ENCODE measurements at regions not wholly inside any gene's neighbourhood (a gene's known extent, or its start where the extent isn't known, plus 50 kb on each side); places are given as distances from the start of the nearest gene placed in this dataset.
"Not testable (repeated sequence)": the region's sequence is repeated elsewhere in the genome, so short reads cannot be mapped to it uniquely, and the experiment has no call there.

DNA sequence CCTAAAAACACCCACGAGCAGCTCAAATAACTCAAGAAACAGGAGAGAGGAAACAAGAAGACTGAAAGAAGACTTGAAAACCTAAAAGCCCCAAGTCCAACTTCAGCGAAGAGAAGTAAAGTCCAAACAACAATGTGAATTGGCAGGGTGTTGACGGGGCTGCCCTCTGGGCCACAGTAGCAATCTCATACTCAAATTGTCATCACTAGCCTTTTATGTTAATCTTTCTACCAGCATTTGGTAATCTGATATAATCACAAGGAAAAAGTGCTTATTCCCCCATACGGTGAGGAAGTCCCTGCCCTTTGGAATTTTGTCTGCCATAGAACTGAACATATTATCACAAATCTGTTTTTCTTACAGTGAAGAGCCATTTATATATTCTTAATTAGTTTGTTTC is 51.5 kb upstream of the IFNE start:
- DNase-seq = no peak

DNA sequence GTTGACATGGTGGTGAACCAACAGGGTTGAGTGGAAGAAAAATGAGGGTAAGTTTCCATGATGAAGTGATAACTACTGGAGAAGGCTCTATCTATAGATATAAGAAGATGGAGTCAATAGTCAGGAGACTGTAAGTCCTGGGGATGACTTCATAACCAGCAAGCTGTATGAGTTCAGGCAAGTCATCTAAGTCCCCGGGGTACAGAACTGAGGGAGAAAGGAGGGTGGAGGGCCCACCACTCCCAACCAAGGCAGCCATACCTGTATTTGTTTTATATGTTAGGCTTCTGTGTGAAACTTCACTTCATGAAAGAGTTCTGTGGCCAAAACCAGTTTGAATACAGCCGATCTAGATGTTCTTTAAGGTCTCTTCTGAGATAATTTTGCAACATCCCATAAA is 53.3 kb upstream of the IFNE start:
- no peak for DNase-seq

DNA sequence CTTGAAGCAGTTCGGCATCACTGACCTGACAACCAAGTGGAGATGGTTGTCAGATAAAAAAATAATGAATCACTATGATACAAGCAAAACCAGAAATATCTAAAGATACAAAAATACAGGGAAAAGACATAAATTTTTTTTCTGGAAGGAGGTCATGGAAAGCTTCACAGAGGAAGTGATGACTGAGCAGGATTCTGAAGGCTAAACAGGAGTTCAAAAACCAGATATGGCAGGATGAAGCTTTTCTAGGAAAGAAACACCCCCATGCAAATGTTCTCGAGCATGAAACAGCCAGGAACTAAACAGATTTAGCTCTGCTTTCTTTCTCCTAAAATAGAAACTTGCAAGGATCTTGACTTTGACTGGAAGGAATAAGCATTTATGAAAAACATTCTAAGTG is 60.7 kb upstream of the IFNE start:
- no peak for DNase-seq

DNA sequence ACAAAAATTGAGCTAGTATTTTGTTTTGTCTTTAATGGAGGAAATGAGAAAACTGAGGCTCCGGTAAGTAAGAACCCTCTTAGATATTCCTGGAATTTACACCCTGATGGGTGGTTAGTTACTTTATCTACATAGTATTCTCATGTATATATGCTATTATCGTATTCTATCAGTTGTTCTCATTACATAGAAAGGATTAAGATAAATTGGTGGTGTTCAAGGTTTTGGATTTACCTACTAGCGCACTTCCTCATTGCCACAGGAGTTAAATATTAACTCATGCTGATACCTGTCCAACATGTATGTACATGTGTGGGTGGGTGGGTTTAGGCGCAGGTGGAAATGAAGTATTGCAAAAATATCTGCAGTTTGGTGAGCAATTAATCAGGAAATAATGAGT is 61.1 kb upstream of the IFNE start:
- no peak for DNase-seq

DNA sequence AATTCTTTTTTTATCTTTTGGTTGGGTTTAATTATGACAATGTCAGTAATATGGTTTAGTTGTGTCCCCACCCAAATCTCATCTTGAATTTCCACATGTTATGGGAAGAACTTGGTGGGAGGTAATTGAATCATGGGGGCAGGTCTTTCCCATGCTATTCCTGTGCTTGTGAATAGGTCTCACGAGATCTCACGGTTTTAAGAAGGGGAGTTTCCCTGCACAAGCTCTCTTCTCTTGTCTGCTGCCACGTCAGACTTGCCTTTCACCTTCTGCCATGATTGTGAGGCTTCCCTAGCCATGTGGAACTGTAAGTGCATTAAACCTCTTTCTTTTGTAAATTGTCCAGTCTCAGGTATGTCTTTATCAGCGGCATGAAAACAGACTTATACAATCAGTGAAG is 61.7 kb upstream of the IFNE start:
- DNase-seq = not testable (repeated sequence)

DNA sequence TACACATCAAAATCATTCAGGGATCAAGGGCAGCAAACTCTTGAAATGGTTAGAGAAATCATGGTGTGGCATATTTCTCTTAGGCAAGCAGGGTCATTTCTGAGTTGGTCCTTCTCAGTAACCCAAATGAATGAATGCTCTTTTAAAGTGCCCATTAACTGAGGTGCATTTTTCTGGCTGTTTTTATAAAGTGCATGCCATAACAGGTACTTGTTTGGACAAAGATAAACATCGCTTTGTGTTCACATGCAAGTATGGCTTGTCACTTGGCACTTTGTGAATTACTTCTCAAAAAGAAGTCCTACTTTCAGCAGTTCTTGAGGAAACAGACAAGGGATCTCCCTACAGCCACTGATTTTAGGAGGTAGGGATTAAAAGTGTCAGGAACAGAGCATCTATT is 64.8 kb upstream of the IFNE start:
- DNase-seq = no peak

DNA sequence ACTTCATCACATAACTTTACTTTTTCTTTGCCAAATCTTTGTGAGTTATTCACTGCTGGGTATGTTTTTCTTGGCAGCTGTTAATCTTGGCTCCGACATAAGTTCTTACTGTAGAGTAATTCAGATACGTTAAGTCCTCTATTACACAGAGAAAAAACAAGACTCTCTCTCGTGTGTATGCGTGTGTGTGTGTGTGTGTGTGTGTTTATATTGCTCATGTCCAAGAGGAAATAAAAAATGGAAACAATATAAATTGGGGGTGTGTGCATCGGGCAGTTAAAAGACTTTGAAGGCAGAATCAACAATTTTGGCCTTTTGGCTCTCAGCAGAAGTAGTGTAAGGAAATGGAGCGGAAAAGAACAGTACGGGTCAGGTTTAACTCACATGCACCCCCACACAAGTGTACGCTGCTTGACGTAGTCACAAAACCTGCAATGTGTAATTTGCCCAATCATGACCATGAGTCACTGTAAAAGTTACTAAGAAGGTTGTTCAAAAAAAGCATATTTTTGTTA is 67.2 kb upstream of the IFNE start:
- no peak for DNase-seq

DNA sequence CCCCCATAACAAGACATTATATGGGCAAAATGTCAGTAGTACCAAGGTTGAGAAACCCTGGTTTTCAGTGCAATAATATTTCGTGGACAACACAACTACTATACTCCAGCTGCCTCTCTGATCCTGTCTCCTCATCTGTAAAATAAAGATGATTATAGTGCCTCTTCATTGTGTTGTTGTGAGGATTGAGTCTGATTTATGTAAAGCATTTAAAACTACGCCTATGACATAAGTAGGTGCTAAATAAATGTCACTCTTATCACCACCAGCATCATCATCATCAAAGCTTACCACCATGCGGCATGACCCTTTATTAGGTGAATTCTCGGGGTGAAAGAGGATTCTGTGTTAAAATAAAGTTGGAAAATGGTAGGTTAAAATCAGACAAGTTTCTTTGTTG is 67.8 kb upstream of the IFNE start:
- DNase-seq = no peak

DNA sequence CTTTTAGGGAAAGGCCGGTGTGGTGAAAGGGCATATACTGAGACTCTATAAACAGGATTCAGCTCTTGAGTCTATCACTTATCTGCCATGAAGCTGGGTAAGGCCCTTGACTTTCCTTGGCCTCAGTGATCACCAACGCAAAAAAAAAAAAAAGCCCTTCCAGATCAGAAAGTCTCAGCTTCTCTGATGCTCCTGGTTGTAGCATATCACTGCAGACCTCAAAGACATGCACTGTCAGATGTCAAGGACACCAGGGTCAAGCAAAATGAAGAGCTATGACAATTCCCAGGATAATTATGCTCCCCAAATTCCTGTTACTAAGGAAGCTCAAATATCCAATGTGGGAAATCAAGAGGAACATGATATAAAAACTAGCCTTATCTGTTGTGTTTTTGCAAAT is 68.3 kb upstream of the IFNE start:
- no peak for DNase-seq

DNA sequence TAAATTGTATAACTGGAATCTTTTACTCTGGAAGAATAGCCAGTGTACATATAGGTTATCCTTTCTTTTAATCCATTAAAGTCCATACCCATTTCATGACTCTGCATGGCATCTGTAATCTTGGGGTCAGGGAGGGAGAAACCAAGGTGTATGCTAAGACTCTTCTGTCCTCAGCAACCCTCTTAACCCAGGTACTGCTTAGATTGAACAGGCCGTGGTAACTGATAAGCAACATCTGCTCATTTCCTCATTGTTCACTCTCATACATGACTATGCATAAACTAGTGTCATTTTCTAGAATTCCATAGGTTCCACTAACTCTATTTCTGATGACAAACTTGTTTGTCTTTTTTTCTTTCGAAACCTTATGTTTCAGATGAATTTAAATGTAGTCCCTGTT is 69.3 kb upstream of the IFNE start:
- DNase-seq = no peak

DNA sequence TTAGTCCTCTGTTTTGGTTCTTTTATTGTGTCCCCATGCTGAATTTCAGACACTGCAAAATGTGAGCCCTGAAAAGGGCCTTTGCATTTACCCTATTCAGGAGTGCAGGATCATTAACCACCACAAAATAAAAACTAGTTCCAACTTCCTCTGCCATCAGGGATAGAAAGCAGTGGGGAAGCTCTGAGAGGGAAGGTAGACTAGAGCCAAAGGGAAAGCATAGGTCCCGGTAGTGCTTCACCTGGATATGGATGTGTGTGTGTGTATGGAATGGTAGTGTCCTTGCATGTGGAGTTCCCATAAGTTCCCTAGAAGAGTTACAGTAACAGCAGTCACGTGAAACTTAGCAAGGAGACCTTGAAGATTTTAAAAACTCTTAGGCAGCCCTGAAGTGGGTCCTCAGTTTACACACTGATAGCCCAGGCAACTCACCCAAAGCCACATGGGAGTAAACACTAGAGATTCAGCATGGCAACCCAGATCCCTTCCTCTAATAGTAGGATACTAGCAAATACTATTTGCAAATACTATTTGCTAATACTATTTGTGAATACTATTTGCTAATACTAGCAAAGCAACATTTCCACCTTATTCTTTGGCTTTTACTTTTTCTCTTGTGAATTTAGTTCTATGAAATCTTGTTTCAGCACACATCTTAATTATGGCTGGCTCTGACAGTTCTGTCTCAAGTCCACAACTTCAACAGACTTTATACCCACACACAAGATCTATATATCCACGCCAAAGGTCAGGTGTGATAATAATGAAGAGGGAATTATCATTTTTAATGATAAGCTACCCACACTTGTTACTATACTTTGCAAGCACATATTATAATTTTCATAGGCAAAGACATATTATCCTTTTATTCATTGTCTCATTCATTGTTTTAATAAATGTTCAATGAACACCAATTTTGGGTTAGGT is 70.4 kb upstream of the IFNE start:
- no peak for DNase-seq

DNA sequence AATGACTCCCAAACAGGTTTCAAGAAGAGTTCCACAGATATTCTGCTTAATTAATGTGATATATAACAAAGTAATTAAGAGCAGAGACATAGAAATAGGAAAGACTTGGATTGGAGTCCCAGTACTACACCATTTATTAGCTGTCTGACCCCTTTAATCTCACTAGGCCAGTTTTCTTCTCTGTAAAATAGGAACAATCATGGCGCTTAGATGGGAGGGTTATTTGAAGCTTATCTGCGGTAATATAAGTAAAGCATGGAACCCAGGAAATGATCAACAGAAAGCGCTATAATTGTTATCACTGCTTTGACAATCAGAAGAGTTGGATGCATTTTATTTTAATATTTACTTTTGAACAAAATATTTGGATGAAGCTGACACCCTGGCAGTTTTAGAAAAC is 71.3 kb upstream of the IFNE start:
- no peak for DNase-seq

DNA sequence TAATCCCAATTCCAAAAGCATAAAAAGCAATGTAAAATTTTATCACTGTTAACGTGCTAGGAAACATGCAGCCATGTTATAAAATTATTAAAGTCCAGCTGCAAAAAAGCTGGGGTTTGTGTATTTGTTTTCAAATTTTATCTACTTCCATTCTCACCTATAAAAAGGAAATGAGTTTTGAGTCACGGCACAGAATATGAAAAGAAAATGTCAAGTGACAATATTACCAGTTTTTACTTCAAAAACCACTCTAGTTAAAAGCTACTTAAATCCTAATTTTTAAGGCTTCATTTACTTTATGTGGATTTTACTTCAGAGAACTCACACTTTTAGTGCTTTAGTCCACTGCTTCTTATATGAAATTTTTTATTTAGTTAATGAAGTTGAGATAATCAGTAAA is 72.7 kb upstream of the IFNE start:
- DNase-seq = no peak

DNA sequence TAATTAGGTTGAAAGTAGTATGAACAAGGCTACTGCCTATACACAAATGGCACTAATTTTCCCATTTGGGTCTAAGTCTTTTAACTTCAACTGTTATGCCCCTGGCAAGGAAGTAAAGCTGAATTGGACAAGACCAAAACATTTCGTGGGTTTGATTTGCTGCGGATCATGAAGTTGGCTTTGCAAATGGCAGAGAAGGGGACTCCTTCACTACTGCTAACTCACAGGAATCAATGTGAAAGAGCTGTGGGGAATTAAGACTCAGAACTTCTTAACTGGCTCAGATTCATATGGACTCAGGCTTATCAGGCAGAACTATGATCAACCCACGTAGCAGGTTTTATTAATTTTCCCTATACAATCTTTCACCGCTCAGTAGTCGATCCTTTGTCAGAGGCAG is 73.8 kb upstream of the IFNE start:
- DNase-seq = no peak

DNA sequence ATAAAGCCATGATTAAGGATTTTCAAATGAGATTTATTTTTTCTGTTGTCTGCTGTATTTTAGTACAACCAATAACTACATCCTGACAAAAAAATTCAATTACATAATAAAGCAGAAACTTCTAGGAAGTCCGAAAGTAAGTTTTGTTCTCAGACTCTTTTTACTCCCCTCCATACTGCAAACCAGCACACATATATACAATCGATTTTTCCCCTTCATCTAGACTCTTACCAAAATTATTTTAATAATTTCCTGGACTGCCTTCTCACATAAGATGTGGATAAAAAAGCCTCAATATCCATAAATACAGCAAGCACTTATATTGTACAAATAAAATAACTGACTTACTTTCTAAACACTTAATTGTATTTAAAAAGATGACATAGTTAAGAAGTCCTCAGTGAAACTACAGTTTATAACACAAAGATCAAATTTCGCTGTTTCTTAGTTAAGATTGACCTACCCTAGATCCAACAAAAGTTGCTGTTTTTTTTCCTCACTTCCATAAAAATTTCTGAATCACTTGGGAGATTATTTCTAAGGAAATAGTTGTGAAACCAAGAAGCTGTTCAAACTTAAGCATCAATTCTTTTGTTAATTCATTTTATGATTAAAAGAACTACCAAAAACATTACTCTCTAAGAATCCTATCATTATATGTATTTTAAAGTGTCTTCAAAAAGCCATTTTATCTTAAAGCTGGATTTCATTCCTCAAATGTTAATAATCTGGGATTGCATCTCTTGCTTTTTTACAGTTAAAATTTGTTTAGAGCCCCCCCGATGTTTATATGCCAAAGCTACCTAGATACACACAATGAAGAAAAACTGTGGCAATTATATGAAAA is 74.7 kb upstream of the IFNE start:
- DNase-seq = no peak

DNA sequence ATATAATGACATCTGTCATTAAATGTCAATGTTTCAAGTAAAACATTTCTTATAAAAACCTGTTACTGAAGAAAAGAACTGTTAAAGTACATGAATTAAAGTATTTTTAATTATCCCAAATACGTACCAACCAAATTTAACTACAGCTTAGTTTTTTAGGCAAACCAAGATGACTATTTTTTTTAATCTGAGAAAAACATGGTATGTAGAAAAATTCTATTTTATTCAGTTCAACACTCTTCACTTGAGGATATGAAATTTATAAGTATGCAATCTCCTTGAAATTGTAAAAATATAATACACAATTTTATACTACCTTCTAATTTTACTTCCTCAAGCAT is 75.3 kb upstream of the IFNE start:
- no peak for DNase-seq

DNA sequence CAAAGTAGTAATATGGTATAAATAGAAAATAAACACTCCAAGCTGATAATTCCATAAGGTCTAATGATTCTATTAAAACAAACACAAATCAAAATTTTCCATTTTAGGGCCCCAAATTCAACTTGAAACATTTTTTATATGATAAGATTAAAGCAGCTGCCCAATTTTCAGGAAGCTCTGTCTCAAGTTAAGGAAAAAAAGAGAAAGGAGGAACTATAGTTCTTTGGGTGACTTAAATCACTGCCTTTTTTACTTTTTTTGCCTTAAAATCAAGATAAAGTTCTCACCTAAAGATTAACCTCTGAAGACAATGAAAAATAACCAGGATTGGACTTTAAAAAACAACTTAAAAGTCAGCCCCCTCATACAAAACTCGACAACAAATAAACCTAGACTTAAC is 76.0 kb upstream of the IFNE start:
- no peak for DNase-seq

DNA sequence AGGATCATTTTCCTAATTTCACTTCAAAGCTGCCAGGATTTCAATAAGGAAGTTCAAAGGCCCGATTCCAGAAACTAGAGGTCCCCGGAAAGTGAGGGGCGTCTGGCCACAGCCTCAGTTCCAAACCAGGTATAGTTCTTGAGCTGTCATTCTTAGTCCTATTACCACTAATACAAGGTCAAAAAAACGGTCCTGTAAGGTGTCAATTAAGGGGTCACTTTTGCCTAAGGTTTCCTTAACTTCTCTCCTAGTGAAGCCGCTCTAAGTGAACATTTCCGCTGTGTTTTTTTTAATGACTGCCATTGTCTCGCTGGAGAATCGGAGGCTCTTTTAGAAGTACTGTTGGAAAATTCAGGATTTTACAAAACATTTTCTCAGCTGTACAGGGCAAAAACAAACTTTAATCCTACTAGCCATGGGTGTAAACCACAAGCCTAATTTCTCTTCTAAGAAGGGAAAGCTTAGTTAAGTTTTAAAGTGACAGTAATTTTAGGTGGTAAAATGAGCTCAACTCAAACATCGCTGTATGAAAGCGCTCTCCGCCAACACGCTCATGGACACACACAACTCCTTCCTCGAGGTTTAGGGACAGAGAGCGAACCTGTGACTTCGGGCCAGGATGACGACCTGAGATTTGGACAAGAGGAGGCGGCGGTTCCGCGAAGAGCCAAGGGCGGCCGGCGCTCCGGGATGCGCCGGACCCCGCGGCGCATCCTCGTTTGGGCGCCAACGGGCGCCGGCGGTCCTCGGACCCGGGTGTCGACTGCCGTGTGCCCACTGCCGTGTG is 76.7 kb upstream of the IFNE start:
- DNase-seq = no peak

DNA sequence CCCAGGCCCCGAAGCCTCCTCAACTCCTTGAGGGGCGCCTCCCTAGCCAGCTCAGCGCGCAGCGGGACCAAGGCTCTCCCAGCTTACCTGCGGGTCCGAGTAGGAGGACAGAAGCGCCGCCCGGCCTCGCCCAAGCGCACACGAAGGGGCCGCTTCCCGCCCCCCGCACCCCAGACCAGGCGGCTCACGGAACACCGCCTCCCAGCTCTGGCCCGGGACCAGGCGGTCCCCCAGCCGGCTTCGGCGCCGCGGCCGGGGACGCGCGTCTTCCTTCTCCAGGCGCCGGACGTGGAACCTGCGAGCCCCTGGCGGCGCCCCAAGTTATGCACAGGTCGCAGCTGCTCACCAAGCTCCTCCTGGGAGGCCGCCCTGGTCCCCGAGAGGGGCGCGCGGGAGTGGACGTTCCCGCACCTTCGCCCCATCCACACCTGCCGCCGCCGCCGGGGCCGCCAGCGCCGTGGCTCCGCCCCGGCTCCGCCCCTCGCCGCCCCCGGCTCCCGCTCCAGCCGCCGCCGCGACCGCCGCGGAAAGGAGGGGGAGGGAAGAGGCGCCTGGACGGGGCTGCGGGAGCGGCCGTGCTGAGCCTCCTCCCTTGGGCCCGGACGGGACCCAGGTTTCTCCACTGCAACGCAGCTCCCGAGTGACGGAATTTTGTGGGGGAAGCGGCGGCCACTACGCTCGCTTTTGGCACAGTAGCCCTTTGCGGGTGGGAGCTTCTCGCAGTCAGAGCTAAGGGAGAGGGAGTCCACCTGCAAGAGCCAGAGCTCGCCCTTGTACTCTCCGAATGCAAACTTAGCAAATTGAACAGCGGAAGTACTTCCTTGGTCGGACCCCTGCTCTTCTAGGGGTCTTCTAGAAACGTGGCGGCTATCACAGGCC is 77.5 kb upstream of the IFNE start:
- no peak for DNase-seq

DNA sequence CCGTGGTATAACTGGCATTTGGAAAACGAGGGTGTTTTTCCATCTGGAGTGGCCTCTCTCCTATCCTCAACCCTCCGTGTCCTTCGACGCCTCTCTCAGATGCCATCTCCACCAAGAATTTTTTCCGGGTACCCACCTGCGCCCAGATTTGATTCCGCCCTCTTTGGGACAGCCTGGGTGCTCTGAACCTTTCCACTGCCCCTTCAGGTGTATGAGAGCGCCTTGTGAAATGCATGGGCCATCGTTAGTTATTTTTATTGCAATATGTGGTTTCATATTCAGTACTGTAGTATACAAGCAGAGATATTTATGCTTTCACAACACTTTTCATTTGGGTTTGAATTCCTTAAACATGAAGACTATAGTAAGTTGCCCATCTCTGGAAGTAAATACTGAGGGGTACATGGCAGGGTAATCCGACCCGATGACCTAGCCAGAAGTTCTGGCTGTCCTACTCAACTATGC is 78.2 kb upstream of the IFNE start:
- no peak for DNase-seq

DNA sequence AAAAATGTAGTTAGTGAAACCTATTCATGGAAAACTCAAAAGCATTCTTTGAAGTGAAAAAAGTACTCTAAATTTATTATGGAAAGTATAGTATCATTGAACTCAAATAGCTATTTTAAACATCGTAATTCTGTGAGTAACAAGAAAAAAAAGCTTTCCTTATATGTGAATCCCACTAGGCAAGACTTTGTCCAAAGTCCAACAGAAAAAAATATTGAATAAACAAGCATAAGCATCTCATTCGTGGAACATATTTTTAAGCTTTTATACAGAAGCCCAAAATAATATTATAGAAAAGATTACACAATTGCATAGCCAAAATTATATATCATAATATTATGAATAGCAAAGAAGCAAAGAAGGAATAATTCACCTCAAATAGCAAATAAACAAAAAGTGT is 79.4 kb upstream of the IFNE start:
- DNase-seq = no peak

DNA sequence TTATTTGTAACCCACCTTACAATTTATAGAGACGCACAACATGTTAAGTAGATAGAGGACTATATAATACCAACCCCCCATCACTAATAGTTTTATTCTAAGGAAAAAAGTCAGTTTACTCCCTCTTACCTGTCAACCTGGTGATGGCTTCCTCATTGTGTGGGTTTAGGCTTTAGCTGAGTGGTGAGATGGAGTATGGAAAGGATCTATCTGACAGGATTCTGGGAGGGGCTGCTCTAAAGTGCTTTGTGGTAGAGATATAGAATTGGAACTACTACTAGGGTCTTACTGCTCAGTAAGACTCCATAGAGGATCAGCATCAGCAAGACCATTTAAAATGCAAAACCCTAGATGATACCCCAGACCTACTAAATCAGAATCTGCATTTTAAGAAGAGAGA is 82.1 kb upstream of the IFNE start:
- DNase-seq = no peak
